ENCODE measurements at regions not wholly inside any gene's neighbourhood (a gene's known extent, or its start where the extent isn't known, plus 50 kb on each side); places are given as distances from the start of the nearest gene placed in this dataset.

DNA sequence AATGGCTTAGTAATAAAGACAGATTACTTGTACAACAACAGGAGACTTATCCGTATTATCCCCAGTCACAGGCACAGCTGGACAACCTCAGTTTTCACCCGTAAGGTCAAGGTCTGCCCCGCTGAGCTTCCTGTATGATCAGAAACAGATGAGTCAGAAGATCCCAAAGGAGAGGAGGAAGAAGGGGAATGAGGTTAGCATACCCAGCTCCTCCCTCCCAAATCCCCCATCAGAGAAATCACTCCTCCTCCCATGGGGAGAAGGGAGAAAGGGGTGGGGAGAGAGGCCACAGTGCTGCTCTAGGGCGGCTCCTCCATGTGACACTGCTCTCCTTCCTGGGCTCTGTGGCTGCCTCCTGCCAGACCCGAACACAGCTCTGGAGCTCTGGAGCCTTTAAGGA is 53.8 kb upstream of the SPTBN1 start (continued):
- no peak for TF ChIP-seq HOXA9 (CRISPR knock-in tag; IDR thresholded peaks at IDR 0.05; ENCODE audit: borderline replicate concordance)
- peak; percentile 88 for TF ChIP-seq FOSL2 (CRISPR knock-in tag; IDR thresholded peaks at IDR 0.05)
- TF ChIP-seq WIZ (CRISPR knock-in tag; IDR thresholded peaks at IDR 0.05) = no peak
- no peak for TF ChIP-seq ZNF850 (CRISPR knock-in tag; conservative IDR thresholded peaks at IDR 0.05)
- TF ChIP-seq CEBPZ (IDR thresholded peaks at IDR 0.05; ENCODE audit: low read length) = no peak
- no peak for TF ChIP-seq HDAC2 (CRISPR knock-in tag; IDR thresholded peaks at IDR 0.05)
- no peak for TF ChIP-seq ZNF318 (CRISPR knock-in tag; IDR thresholded peaks at IDR 0.05)
- no peak for TF ChIP-seq PHF5A (CRISPR knock-in tag; IDR thresholded peaks at IDR 0.05; ENCODE audit: low read depth, unreplicated experiment)
- TF ChIP-seq HNF1A (IDR thresholded peaks at IDR 0.05; ENCODE audit: low read depth) = no peak
- TF ChIP-seq HNF1A (CRISPR knock-in tag; IDR thresholded peaks at IDR 0.05; ENCODE audit: borderline replicate concordance) = no peak
- no peak for TF ChIP-seq ZSCAN22 (CRISPR knock-in tag; IDR thresholded peaks at IDR 0.05)
- TF ChIP-seq NFYC (CRISPR knock-in tag; IDR thresholded peaks at IDR 0.05) = no peak
- no peak for TF ChIP-seq ZNF766 (CRISPR knock-in tag; IDR thresholded peaks at IDR 0.05; ENCODE audit: borderline replicate concordance)
- TF ChIP-seq, protein P1, sequence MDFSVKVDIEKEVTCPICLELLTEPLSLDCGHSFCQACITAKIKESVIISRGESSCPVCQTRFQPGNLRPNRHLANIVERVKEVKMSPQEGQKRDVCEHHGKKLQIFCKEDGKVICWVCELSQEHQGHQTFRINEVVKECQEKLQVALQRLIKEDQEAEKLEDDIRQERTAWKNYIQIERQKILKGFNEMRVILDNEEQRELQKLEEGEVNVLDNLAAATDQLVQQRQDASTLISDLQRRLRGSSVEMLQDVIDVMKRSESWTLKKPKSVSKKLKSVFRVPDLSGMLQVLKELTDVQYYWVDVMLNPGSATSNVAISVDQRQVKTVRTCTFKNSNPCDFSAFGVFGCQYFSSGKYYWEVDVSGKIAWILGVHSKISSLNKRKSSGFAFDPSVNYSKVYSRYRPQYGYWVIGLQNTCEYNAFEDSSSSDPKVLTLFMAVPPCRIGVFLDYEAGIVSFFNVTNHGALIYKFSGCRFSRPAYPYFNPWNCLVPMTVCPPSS (IDR thresholded peaks at IDR 0.05) = no peak

Data from HepG2 (cell line).